Smooth muscle cell (in vitro differentiated cells): ENCODE measurements at regions not wholly inside any gene's neighbourhood (a gene's known extent, or its start where the extent isn't known, plus 50 kb on each side); places are given as distances from the start of the nearest gene placed in this dataset. TPM values are rescaled to one million over a fixed set of nuclear protein-coding genes. Genes with fewer than 3 reads are reported as not detected.

Source experiments
- DNase-seq: peaks from one replicate; lab custom pipeline; 2025; ENCODE audit not compliant: unreplicated experiment; lab: John Stamatoyannopoulos, UW
- H2AFZ ChIP-seq: fragments of 200-600 bp; sonication (generic); 2 replicates; pipeline ENCODE4 v1.6.0; 2016; ENCODE audit warnings: antibody characterized with exemption, low read depth, mild to moderate bottlenecking
- H3F3A ChIP-seq: fragments of 200-600 bp; sonication (generic); 2 replicates; pipeline ENCODE4 v1.6.0; 2017; ENCODE audit warnings: antibody characterized with exemption, low read depth
- H3K27ac ChIP-seq: fragments of 200-600 bp; sonication (generic); 2 replicates; pipeline ENCODE4 v1.5.1; 2016; ENCODE audit warnings: low read depth, mild to moderate bottlenecking
- H3K27me3 ChIP-seq: fragments of 200-600 bp; sonication (generic); 2 replicates; pipeline ENCODE4 v1.6.1; 2016; ENCODE audit warnings: low read depth, mild to moderate bottlenecking
- H3K36me3 ChIP-seq: fragments of 200-600 bp; sonication (generic); 2 replicates; pipeline ENCODE4 v1.5.1; 2016; ENCODE audit warnings: low read depth
- H3K4me1 ChIP-seq: fragments of 200-600 bp; sonication (generic); 2 replicates; pipeline ENCODE4 v1.5.1; 2016; ENCODE audit warnings: low read depth
- H3K4me2 ChIP-seq: fragments of 200-600 bp; sonication (generic); 2 replicates; pipeline ENCODE4 v1.6.0; 2016; ENCODE audit warnings: mild to moderate bottlenecking
- H3K4me3 ChIP-seq: fragments of 200-600 bp; sonication (generic); 2 replicates; pipeline ENCODE4 v1.5.1; 2016; ENCODE audit warnings: mild to moderate bottlenecking
- H3K79me2 ChIP-seq: fragments of 200-600 bp; sonication (generic); 2 replicates; pipeline ENCODE4 v1.6.0; 2016; ENCODE audit warnings: low read depth, mild to moderate bottlenecking
- H3K9ac ChIP-seq: fragments of 200-600 bp; sonication (generic); 2 replicates; pipeline ENCODE4 v1.6.0; 2016; ENCODE audit warnings: low read depth
- H3K9me3 ChIP-seq: fragments of 200-600 bp; sonication (generic); replicated peaks from 2 replicates; pipeline ENCODE4 v1.5.1; 2016; ENCODE audit warnings: low read depth
- H4K20me1 ChIP-seq: fragments of 200-600 bp; sonication (generic); 2 replicates; pipeline ENCODE4 v1.6.0; 2016; ENCODE audit warnings: low read depth
- WGBS: methylation state at CpG from one replicate; pipeline ENCODE4 v1.1.7; 2016; ENCODE audit warnings: low lambda C conversion rate; 5-methylcytosine and 5-hydroxymethylcytosine counted together
- small RNA-seq: library from RNA; depleted of rRNA; stranded (forward); fragments of <200 nt; gene quantifications from one replicate; pipeline ENCODE3, GENCODE V24; 2014
- TF ChIP-seq, protein P1 (sequence below): fragments of 200-600 bp; sonication (generic); IDR thresholded peaks from 2 replicates; pipeline ENCODE4 v1.5.1; 2017; ENCODE audit warnings: borderline replicate concordance, mild to moderate bottlenecking, antibody characterized with exemption; ENCODE audit not compliant: insufficient read depth, poor library complexity, severe bottlenecking

DNA sequence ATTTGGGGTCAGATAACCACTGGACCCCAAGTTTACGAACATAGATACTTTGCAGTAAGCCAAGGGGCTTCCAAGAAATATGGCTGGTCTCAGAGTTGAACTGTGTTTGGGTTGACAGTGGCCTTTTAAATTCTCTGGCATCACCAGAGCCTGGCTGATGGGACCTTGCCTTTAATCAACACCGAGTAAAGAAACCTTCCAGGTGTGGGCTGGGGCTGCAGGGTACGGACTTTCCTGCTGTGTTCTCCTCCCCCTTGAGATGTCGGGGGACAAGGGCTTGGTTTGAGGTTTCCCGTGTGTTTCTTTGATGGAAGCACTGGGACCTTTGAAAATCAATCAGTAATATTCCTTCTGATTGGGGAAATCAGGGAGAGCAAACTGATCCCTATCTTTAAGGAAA, 140.1 kb downstream of the MTX3 start:
- Histone ChIP-seq H3K9ac (no peak overlapping the region), H4K20me1 (no peaks in the 10 kb centered on the region), H3K27ac (no peak overlapping the region), H3K4me1 (peaks cover 13% of the 10 kb centered on the region), H3K79me2 (no peaks in the 10 kb centered on the region), H3K4me3 (no peak overlapping the region), H3K4me2 (no peak overlapping the region), H3K27me3 (no peaks in the 10 kb centered on the region), H3K36me3 (no peaks in the 10 kb centered on the region), H3K9me3 (no peaks in the 10 kb centered on the region), H2AFZ (no peak overlapping the region), H3F3A (no peaks in the 10 kb centered on the region)
- no peak for DNase-seq
- TF ChIP-seq, protein P1, sequence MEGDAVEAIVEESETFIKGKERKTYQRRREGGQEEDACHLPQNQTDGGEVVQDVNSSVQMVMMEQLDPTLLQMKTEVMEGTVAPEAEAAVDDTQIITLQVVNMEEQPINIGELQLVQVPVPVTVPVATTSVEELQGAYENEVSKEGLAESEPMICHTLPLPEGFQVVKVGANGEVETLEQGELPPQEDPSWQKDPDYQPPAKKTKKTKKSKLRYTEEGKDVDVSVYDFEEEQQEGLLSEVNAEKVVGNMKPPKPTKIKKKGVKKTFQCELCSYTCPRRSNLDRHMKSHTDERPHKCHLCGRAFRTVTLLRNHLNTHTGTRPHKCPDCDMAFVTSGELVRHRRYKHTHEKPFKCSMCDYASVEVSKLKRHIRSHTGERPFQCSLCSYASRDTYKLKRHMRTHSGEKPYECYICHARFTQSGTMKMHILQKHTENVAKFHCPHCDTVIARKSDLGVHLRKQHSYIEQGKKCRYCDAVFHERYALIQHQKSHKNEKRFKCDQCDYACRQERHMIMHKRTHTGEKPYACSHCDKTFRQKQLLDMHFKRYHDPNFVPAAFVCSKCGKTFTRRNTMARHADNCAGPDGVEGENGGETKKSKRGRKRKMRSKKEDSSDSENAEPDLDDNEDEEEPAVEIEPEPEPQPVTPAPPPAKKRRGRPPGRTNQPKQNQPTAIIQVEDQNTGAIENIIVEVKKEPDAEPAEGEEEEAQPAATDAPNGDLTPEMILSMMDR = no peak
- WGBS = 96% methylated on average over 5 of the region's 5 CpGs

DNA sequence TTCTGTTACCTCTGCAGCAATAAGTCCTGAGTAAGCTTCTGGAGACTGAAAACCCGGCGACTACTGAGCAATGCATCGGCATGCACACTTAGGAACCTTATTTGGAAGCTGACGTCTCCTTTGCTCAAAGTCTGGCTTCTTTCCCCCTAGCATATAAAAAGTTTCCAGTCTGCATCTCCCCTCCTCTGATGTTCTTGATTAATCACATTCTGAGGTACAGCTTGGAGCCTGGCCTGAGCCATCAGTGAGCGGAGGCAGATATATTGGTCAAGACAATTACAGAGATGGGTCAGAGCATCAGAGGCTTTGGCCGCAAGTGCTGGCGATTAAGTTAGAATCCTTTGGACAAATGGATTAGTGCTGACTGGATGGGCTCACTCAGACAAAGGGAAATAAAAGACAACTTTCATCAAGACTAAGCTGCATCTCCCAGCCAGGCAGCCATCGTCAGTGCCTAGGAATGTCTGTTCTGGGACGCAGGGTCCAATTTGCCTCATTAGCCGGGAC, 140.7 kb downstream of the MTX3 start:
- H3K79me2 ChIP-seq = no peaks in the 10 kb centered on the region
- TF ChIP-seq, protein P1 = no peak
- H3F3A ChIP-seq = no peaks in the 10 kb centered on the region
- H3K9me3 ChIP-seq = no peaks in the 10 kb centered on the region
- 92% methylated on average over 10 of the region's 10 CpGs for WGBS
- H3K27ac ChIP-seq = no peak overlapping the region
- H4K20me1 ChIP-seq = no peaks in the 10 kb centered on the region
- no peaks in the 10 kb centered on the region for H3K27me3 ChIP-seq
- H2AFZ ChIP-seq = no peak overlapping the region
- peaks cover 13% of the 10 kb centered on the region for H3K4me1 ChIP-seq
- no peaks in the 10 kb centered on the region for H3K36me3 ChIP-seq
- no peak overlapping the region for H3K4me2 ChIP-seq
- H3K9ac ChIP-seq = no peak overlapping the region
- DNase-seq = no peak
- no peak overlapping the region for H3K4me3 ChIP-seq

DNA sequence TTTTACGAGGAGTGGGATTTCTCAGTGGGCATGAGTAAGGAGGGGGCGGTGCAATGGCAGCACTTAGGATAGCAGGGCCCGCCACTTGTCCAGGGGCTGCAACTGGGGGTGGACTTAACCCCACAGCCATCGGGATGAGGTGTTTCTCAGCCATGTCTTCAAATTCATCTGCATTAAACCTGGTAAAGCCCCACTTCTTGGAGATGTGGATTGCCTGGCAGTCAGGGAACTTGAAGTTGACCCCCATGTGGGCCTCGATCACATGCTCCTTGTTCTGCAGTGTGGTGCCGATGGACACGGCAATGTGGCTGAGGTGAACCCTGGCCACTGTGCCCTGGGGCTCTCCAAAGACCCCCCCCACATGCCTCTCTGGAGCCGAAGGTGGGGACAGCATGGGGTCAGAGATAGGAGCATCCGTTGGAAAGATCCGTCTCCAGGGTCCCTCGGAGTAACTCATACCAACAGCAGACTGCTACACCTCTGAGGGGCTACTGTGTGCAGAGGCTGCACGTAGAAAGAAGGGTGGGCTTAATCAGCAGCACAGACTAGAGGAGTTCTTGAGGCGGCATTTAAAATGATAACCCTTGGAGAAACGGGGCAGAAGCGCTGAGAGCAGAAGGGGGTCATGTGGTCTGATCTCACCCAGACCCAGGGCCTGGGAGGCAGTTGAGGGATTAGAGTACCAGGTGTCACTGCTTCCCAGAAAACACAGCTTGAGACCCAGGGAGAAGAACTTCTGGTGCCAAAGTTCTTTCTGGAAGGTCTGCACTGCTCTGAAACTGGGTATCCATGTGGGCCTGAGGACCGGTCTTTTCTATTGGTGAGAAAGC, 141.4 kb downstream of the MTX3 start:
- Histone ChIP-seq H4K20me1 (no peaks in the 10 kb centered on the region), H3K27me3 (no peaks in the 10 kb centered on the region), H3K9me3 (no peaks in the 10 kb centered on the region), H3K79me2 (no peaks in the 10 kb centered on the region), H3K36me3 (no peaks in the 10 kb centered on the region), H3F3A (no peaks in the 10 kb centered on the region), H3K27ac (no peak overlapping the region), H2AFZ (no peak overlapping the region), H3K4me1 (peaks cover 13% of the 10 kb centered on the region), H3K4me2 (no peak overlapping the region), H3K4me3 (no peak overlapping the region), H3K9ac (no peak overlapping the region)
- TF ChIP-seq, protein P1 = no peak
- DNase-seq = no peak
- WGBS = 95% methylated on average over 16 of the region's 16 CpGs

Small RNA genes in the stretch of these regions (small RNA-seq; reads per million reads assigned to genes)
- gene AC008496.1 = not detected
